ENCODE measurements at regions not wholly inside any gene's neighbourhood (a gene's known extent, or its start where the extent isn't known, plus 50 kb on each side); places are given as distances from the start of the nearest gene placed in this dataset.

DNA sequence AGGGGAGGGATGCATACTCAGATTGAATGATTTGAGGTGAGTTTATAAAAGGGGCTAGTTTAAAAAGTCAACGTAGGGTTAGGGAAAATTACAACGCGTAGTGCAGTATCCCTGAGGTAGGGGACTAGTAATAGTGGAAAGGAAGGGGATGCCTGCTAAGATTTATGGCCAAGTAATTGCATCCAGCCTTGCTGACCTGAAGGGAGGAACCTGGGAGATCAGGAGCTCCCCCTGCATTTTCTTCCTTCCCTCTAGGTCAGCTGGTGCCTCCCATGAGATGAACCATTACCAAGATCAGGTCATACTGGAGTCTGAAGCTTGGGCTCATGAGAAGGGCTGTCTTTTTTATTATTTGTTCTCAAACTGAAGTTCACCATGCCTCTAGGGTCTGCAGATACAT, 606.6 kb downstream of the TMEM114 start:
- H3K27ac ChIP-seq (ENCODE audit: control insufficient read depth, insufficient read depth, low read length): no peak overlapping the region
- no peaks in the 10 kb centered on the region for H4K20me1 ChIP-seq (ENCODE audit: control insufficient read depth, extremely low read depth, insufficient read depth, low read length)
- no peak overlapping the region for H3K4me2 ChIP-seq (ENCODE audit: control insufficient read depth, extremely low read depth, insufficient read depth, low read depth, low read length)
- no peaks in the 10 kb centered on the region for H3K27me3 ChIP-seq (ENCODE audit: control insufficient read depth, extremely low read depth, insufficient read depth, low read length)
- dilution Hi-C loops (cut with MboI; ENCODE audit: extremely low pct_ligation_motif_present, low sequenced_read_pairs): no loop called here
- TF ChIP-seq, protein P1, sequence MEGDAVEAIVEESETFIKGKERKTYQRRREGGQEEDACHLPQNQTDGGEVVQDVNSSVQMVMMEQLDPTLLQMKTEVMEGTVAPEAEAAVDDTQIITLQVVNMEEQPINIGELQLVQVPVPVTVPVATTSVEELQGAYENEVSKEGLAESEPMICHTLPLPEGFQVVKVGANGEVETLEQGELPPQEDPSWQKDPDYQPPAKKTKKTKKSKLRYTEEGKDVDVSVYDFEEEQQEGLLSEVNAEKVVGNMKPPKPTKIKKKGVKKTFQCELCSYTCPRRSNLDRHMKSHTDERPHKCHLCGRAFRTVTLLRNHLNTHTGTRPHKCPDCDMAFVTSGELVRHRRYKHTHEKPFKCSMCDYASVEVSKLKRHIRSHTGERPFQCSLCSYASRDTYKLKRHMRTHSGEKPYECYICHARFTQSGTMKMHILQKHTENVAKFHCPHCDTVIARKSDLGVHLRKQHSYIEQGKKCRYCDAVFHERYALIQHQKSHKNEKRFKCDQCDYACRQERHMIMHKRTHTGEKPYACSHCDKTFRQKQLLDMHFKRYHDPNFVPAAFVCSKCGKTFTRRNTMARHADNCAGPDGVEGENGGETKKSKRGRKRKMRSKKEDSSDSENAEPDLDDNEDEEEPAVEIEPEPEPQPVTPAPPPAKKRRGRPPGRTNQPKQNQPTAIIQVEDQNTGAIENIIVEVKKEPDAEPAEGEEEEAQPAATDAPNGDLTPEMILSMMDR (optimal IDR thresholded peaks at IDR 0.05 in 1 of 3, IDR thresholded peaks at IDR 0.05 in 1 of 3, conservative IDR thresholded peaks at IDR 0.05 in 1 of 3; ENCODE audit: extremely low read depth in 1 of 3, insufficient read depth in 2 of 3, low read length in 3 of 3): no peak
- TF ChIP-seq EZH2 (IDR thresholded peaks at IDR 0.05; ENCODE audit: low read length): no peak
- H3K79me2 ChIP-seq (ENCODE audit: control insufficient read depth, insufficient read depth, low read length): no peaks in the 10 kb centered on the region
- no peaks in the 10 kb centered on the region for H3K9me1 ChIP-seq (ENCODE audit: control insufficient read depth, extremely low read depth, insufficient read depth, low read length)
- H3K36me3 ChIP-seq (ENCODE audit: control insufficient read depth in 2 of 2, extremely low read depth in 1 of 2, insufficient read depth in 2 of 2, low read length in 2 of 2): no peaks in the 10 kb centered on the region
- no peak for DNase-seq (ENCODE audit: low read depth, low spot score)
- H3K9me3 ChIP-seq (ENCODE audit: control insufficient read depth, low read depth, low read length): peaks cover 2% of the 10 kb centered on the region
- H2AFZ ChIP-seq (ENCODE audit: control insufficient read depth, low read length): no peak overlapping the region
- no peak overlapping the region for H3K4me3 ChIP-seq (ENCODE audit: control insufficient read depth in 2 of 3, extremely low read depth in 1 of 3, insufficient read depth in 2 of 3, low read depth in 1 of 3, low read length in 3 of 3)
- H3K9ac ChIP-seq (ENCODE audit: control insufficient read depth, extremely low read depth, insufficient read depth, low read length): no peak overlapping the region
- FAIRE-seq: no peak
- H3K4me1 ChIP-seq (ENCODE audit: control insufficient read depth, extremely low read depth, insufficient read depth, low read length): no peaks in the 10 kb centered on the region

DNA sequence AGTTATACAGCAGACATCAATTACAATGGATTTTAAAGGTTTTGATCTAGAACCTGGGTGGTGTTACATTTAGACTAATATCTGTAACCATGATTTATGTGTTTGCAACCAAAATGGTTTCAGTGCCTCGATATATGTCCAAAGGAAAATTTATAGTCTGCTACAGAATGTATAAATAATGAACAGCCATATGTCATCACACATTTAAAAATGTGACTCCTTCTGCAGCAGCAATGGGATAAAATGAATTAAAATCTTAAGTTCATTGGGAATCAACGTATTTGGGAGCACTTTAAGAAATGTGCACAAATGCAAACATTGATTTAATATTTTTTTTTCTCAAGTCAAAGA, 610.2 kb downstream of the TMEM114 start:
- Histone ChIP-seq H3K4me3 (ENCODE audit: control insufficient read depth in 2 of 3, extremely low read depth in 1 of 3, insufficient read depth in 2 of 3, low read depth in 1 of 3, low read length in 3 of 3) (no peak overlapping the region), H2AFZ (ENCODE audit: control insufficient read depth, low read length) (no peak overlapping the region), H3K9ac (ENCODE audit: control insufficient read depth, extremely low read depth, insufficient read depth, low read length) (no peak overlapping the region), H4K20me1 (ENCODE audit: control insufficient read depth, extremely low read depth, insufficient read depth, low read length) (no peaks in the 10 kb centered on the region), H3K27ac (ENCODE audit: control insufficient read depth, insufficient read depth, low read length) (no peak overlapping the region), H3K27me3 (ENCODE audit: control insufficient read depth, extremely low read depth, insufficient read depth, low read length) (no peaks in the 10 kb centered on the region), H3K4me2 (ENCODE audit: control insufficient read depth, extremely low read depth, insufficient read depth, low read depth, low read length) (no peak overlapping the region), H3K79me2 (ENCODE audit: control insufficient read depth, insufficient read depth, low read length) (no peaks in the 10 kb centered on the region), H3K4me1 (ENCODE audit: control insufficient read depth, extremely low read depth, insufficient read depth, low read length) (no peaks in the 10 kb centered on the region), H3K36me3 (ENCODE audit: control insufficient read depth in 2 of 2, extremely low read depth in 1 of 2, insufficient read depth in 2 of 2, low read length in 2 of 2) (no peaks in the 10 kb centered on the region), H3K9me3 (ENCODE audit: control insufficient read depth, low read depth, low read length) (peaks cover 4% of the 10 kb centered on the region), H3K9me1 (ENCODE audit: control insufficient read depth, extremely low read depth, insufficient read depth, low read length) (no peaks in the 10 kb centered on the region)
- no peak for TF ChIP-seq EZH2 (IDR thresholded peaks at IDR 0.05; ENCODE audit: low read length)
- TF ChIP-seq, protein P1 (optimal IDR thresholded peaks at IDR 0.05 in 1 of 3, IDR thresholded peaks at IDR 0.05 in 1 of 3, conservative IDR thresholded peaks at IDR 0.05 in 1 of 3; ENCODE audit: extremely low read depth in 1 of 3, insufficient read depth in 2 of 3, low read length in 3 of 3): no peak
- dilution Hi-C loops (cut with MboI; ENCODE audit: extremely low pct_ligation_motif_present, low sequenced_read_pairs): no loop called here
- FAIRE-seq: no peak
- no peak for DNase-seq (ENCODE audit: low read depth, low spot score)
